GM12878 (cell line): ENCODE measurements at regions not wholly inside any gene's neighbourhood (a gene's known extent, or its start where the extent isn't known, plus 50 kb on each side); places are given as distances from the start of the nearest gene placed in this dataset.

ENCODE experiments used
- BCL11A ChIP-seq: IDR thresholded peaks from 2 replicates; pipeline ENCODE4 v1.6.1; 2011; ENCODE audit warnings: low read depth, low read length
- BMI1 ChIP-seq: fragments of 450-650 bp; IDR thresholded peaks from 2 replicates; pipeline ENCODE4 v1.6.1; 2016; ENCODE audit warnings: mild to moderate bottlenecking, moderate library complexity, borderline replicate concordance
- IKZF1 ChIP-seq: fragments of 450-650 bp; conservative IDR thresholded peaks from 2 replicates; pipeline ENCODE4 v1.6.1; 2017; ENCODE audit warnings: antibody characterized with exemption, mild to moderate bottlenecking
- IKZF2 ChIP-seq, 2 experiments: fragments of 450-650 bp; IDR thresholded peaks; 2 replicates each; pipeline ENCODE4 v1.6.1; 2017; ENCODE audit warnings: mild to moderate bottlenecking in 2 of 2, moderate library complexity in 2 of 2
- MEF2B ChIP-seq: fragments of 450-650 bp; IDR thresholded peaks from 2 replicates; pipeline ENCODE4 v1.6.1; 2018; ENCODE audit warnings: mild to moderate bottlenecking, moderate library complexity; ENCODE audit not compliant: partially characterized antibody, poor library complexity, severe bottlenecking
- MLLT1 ChIP-seq: fragments of 450-650 bp; IDR thresholded peaks from 2 replicates; pipeline ENCODE4 v1.6.1; 2016; ENCODE audit warnings: mild to moderate bottlenecking
- MTA2 ChIP-seq: fragments of 450-650 bp; IDR thresholded peaks from 2 replicates; pipeline ENCODE4 v1.6.1; 2016; ENCODE audit warnings: low read depth, mild to moderate bottlenecking, moderate library complexity
- NBN ChIP-seq: fragments of 450-650 bp; IDR thresholded peaks from 2 replicates; pipeline ENCODE4 v1.6.1; 2016
- NKRF ChIP-seq: fragments of 450-650 bp; conservative IDR thresholded peaks from 2 replicates; pipeline ENCODE4 v1.6.1; 2017; ENCODE audit warnings: mild to moderate bottlenecking, moderate library complexity
- SKIL ChIP-seq: fragments of 450-650 bp; IDR thresholded peaks from 2 replicates; pipeline ENCODE4 v1.6.1; 2017; ENCODE audit warnings: mild to moderate bottlenecking, low read depth, inconsistent platforms; ENCODE audit not compliant: poor library complexity, severe bottlenecking
- TCF12 ChIP-seq: IDR thresholded peaks from 2 replicates; pipeline ENCODE4 v1.6.1; 2011; ENCODE audit warnings: low read depth, mild to moderate bottlenecking, low read length
- ZNF687 ChIP-seq: fragments of 450-650 bp; IDR thresholded peaks from 2 replicates; pipeline ENCODE4 v1.6.1; 2017; ENCODE audit warnings: mild to moderate bottlenecking, moderate library complexity

GRCh38 chr16:21358261-21358795, 80.2 kb upstream of the CRYM start (continued):
- peak; percentile 69 for TF ChIP-seq MLLT1
- TF ChIP-seq ZNF687, result 0 out of 2 replicates have a peak, but pooled peaks have one; percentile 46
- TF ChIP-seq NBN, result peak; percentile 91
- peak; percentile 87 for TF ChIP-seq IKZF1
- TF ChIP-seq NKRF, result peak; percentile 50; the same call in 1 of the 2 replicates
- peak; percentile 59; the same call in 1 of the 2 replicates for TF ChIP-seq TCF12
- TF ChIP-seq BCL11A, result 0 out of 2 replicates have a peak, but pooled peaks have one; percentile 23
- peak; percentile 92 for TF ChIP-seq MTA2
- TF ChIP-seq SKIL, result peak; percentile 80
- peak; percentile 66; the same call in 1 of the 2 replicates for TF ChIP-seq BMI1
- peak; percentile 56 for TF ChIP-seq MEF2B
- TF ChIP-seq IKZF2 (IDR thresholded peaks at IDR 0.05), result peak; percentile 95 to 97
